IMR-90 (cell line): ENCODE measurements at regions not wholly inside any gene's neighbourhood (a gene's known extent, or its start where the extent isn't known, plus 50 kb on each side); places are given as distances from the start of the nearest gene placed in this dataset.

Experiments
- BHLHE40 ChIP-seq: fragments of 150-350 bp; IDR thresholded peaks from 2 replicates; pipeline ENCODE4 v1.6.1; 2016; ENCODE audit warnings: mild to moderate bottlenecking, low read depth, low read length
- CEBPB ChIP-seq: IDR thresholded peaks from 2 replicates; pipeline ENCODE4 v1.6.1; 2012; ENCODE audit warnings: low read depth, low read length, improper control_type of control experiment
- CTCF ChIP-seq: conservative IDR thresholded peaks from 2 replicates; pipeline ENCODE4 v1.5.1; 2012; ENCODE audit warnings: mild to moderate bottlenecking, low read depth, low read length, improper control_type of control experiment
- POLR2A ChIP-seq: IDR thresholded peaks from 2 replicates; pipeline ENCODE4 v1.6.1; 2012; ENCODE audit warnings: mild to moderate bottlenecking, low read depth, low read length
- RAD21 ChIP-seq: IDR thresholded peaks from 2 replicates; pipeline ENCODE4 v1.6.1; 2012; ENCODE audit warnings: low read length, improper control_type of control experiment
- SMC3 ChIP-seq: fragments of 150-350 bp; IDR thresholded peaks from 2 replicates; pipeline ENCODE4 v1.6.1; 2016; ENCODE audit warnings: low read depth, mild to moderate bottlenecking, antibody characterized with exemption, low read length, moderate library complexity

- TF ChIP-seq RAD21 (no peak), CTCF (no peak), CEBPB (no peak), POLR2A (no peak), BHLHE40 (no peak), SMC3 (no peak)
These were observed 419.2 kb downstream of the BUD13 start for GRCh38 chr11:116353589-116353988.
